ENCODE measurements at regions not wholly inside any gene's neighbourhood (a gene's known extent, or its start where the extent isn't known, plus 50 kb on each side); places are given as distances from the start of the nearest gene placed in this dataset.

GRCh38 chr12:67026487-67027246 is 242.5 kb upstream of the CAND1 start:
- no peak for DNase-seq (ENCODE audit: low spot score)
- Mint-ChIP-seq H3K27ac (no peak overlapping the region), H3K4me3 (no peak overlapping the region), H3K9me3 (no peaks in the 10 kb centered on the region), H3K4me1 (ENCODE audit: low read depth) (no peaks in the 10 kb centered on the region), H3K36me3 (ENCODE audit: low read depth) (no peaks in the 10 kb centered on the region), H3K27me3 (ENCODE audit: insufficient read depth) (peaks cover 6% of the 10 kb centered on the region)
- intact Hi-C loops (cut with micrococcal nuclease): no loop called here

- H3K4me3 Mint-ChIP-seq: no peak overlapping the region
- intact Hi-C loops (cut with micrococcal nuclease): no loop called here
Observed at GRCh38 chr12:67028529-67028928, 240.6 kb upstream of the CAND1 start.

GRCh38 chr12:67034110-67034879 is 234.9 kb upstream of the CAND1 start:
- Mint-ChIP-seq H3K36me3 (ENCODE audit: low read depth) (no peaks in the 10 kb centered on the region), H3K4me3 (no peak overlapping the region), H3K27me3 (ENCODE audit: insufficient read depth) (no peaks in the 10 kb centered on the region), H3K27ac (no peak overlapping the region), H3K4me1 (ENCODE audit: low read depth) (no peaks in the 10 kb centered on the region), H3K9me3 (no peaks in the 10 kb centered on the region)
- DNase-seq (ENCODE audit: low spot score): no peak
- intact Hi-C loops (cut with micrococcal nuclease): no loop called here

More at GRCh38 chr12:67028529-67028928, 240.6 kb upstream of the CAND1 start:
- Mint-ChIP-seq H3K27ac (no peak overlapping the region), H3K9me3 (no peaks in the 10 kb centered on the region), H3K4me1 (ENCODE audit: low read depth) (no peaks in the 10 kb centered on the region), H3K27me3 (ENCODE audit: insufficient read depth) (peaks cover 6% of the 10 kb centered on the region), H3K36me3 (ENCODE audit: low read depth) (no peaks in the 10 kb centered on the region)
- DNase-seq (ENCODE audit: low spot score): no peak

DNA sequence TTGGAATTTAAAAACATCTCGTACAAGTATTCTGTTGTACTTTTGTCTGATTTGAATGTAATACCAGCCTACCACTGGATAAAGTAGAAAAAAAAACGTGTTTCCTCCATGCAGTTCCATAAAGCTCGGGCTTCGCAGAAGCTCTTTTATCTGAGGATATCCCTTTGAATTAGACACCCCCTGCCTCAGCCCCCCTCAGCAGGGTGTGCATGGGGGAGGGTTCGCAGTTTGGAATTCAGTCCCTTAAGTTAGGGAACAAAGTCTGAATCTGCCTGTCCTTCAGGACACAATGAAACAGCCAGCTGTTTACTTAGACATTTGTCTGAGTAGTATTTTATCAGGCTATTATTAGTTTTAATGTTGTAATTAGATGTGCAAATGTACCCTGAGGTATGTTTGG is 234.0 kb upstream of the CAND1 start:
- no peak for DNase-seq (ENCODE audit: low spot score)
- H3K4me3 Mint-ChIP-seq: no peak overlapping the region
- H3K4me1 Mint-ChIP-seq (ENCODE audit: low read depth): no peaks in the 10 kb centered on the region
- no peak overlapping the region for H3K27ac Mint-ChIP-seq
- H3K27me3 Mint-ChIP-seq (ENCODE audit: insufficient read depth): no peaks in the 10 kb centered on the region
- no peaks in the 10 kb centered on the region for H3K36me3 Mint-ChIP-seq (ENCODE audit: low read depth)
- no peaks in the 10 kb centered on the region for H3K9me3 Mint-ChIP-seq
- intact Hi-C loops (cut with micrococcal nuclease): no loop called here

- Mint-ChIP-seq H3K27me3 (ENCODE audit: insufficient read depth) (no peaks in the 10 kb centered on the region), H3K27ac (no peak overlapping the region), H3K9me3 (no peaks in the 10 kb centered on the region), H3K4me3 (no peak overlapping the region), H3K36me3 (ENCODE audit: low read depth) (no peaks in the 10 kb centered on the region), H3K4me1 (ENCODE audit: low read depth) (no peaks in the 10 kb centered on the region)
- intact Hi-C loops (cut with micrococcal nuclease): no loop called here
- DNase-seq (ENCODE audit: low spot score): no peak
Observed at GRCh38 chr12:67038486-67038885, 230.7 kb upstream of the CAND1 start.

DNA sequence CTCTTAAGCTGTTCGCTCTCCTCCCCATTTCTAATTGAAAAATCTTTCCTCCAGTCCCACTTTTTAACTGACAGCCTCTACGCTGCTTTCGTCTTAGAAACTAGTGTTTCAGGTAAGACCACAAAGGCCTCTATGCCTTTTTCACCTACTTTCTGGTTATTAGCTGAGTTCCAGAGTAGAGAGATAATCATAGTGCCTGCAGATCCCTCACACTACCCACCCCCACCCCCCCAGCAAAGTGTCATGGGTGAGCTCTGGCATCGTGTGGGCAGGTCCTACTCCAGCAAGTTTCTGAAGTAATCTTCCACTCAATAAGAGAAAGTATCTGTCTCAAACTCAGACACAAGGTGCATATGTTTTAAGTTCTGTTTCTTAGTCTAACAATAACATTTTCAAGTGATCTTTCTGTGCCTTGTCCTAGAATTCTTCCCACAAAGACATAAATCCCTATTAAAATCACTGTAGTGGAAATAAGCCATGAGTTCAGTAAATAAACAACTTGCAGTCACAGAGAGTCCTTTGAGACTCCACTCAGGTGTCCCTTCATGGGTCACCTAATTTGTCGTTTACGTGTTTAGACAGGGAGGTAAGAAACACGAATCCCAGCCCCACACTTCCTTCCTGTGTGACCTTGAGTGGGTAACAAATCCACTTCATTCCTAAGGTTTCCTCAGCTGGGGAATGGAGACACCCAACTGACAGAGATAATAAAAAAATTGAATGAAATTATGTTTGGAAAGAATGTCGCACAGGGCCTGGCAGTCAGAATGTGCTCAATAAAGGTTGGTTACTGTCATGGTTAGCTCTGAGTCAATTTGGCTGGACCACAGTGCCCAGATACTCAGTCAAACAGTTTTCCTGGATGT is 228.9 kb upstream of the CAND1 start:
- Mint-ChIP-seq H3K4me1 (ENCODE audit: low read depth) (no peaks in the 10 kb centered on the region), H3K27ac (no peak overlapping the region), H3K27me3 (ENCODE audit: insufficient read depth) (no peaks in the 10 kb centered on the region), H3K36me3 (ENCODE audit: low read depth) (no peaks in the 10 kb centered on the region), H3K4me3 (no peak overlapping the region), H3K9me3 (no peaks in the 10 kb centered on the region)
- intact Hi-C loops (cut with micrococcal nuclease): no loop called here
- DNase-seq (ENCODE audit: low spot score): no peak

- H3K27me3 Mint-ChIP-seq (ENCODE audit: insufficient read depth): peaks cover 3% of the 10 kb centered on the region
- DNase-seq (ENCODE audit: low spot score): no peak
- no peaks in the 10 kb centered on the region for H3K4me1 Mint-ChIP-seq (ENCODE audit: low read depth)
- H3K36me3 Mint-ChIP-seq (ENCODE audit: low read depth): no peaks in the 10 kb centered on the region
- H3K27ac Mint-ChIP-seq: no peak overlapping the region
- intact Hi-C loops (cut with micrococcal nuclease): no loop called here
- no peak overlapping the region for H3K4me3 Mint-ChIP-seq
- H3K9me3 Mint-ChIP-seq: no peaks in the 10 kb centered on the region
Observed at GRCh38 chr12:67040861-67041137, 228.4 kb upstream of the CAND1 start.

DNA sequence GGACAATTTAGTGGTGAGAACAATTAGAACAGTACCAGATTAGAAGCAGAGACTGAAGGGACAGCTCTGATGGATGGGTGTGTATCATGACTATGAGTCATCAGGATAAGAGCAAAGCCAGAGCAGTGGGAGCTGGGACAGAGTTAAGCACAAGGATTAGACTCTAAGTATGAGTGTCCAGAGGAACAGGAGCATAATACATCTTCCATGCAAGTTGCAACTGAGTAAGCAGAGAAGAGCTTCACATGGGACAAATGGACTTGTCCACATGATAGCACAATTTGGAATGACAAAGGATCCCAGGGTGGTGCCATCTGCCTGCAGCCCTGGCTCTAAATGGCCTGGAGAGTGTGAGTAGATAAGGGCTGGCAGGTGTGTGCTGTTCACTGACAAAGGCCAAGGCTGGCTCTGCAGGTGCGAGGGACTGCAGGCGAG is 226.4 kb upstream of the CAND1 start:
- no peak for DNase-seq (ENCODE audit: low spot score)
- Mint-ChIP-seq H3K27ac (no peak overlapping the region), H3K27me3 (ENCODE audit: insufficient read depth) (peaks cover 4% of the 10 kb centered on the region), H3K9me3 (no peaks in the 10 kb centered on the region), H3K4me3 (no peak overlapping the region), H3K36me3 (ENCODE audit: low read depth) (no peaks in the 10 kb centered on the region), H3K4me1 (ENCODE audit: low read depth) (no peaks in the 10 kb centered on the region)
- intact Hi-C loops (cut with micrococcal nuclease): no loop called here

DNA sequence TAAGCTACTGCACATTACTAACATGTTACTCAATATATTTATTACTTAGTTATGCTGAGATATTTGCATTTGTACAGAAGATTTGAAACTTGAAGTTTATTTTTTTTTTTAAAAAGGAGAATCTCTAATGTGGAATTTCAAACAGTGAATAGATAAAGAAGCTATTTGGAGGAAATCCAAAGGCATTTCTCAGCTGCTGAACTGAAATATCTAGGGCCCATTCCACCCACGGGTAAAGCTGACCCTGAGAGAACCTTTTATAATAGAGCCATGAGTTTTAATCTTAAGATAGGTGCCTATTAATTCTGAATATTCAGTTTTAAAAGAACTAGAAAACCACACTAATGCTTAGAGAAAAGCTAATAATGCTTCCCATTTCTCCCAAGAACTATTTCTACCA is 225.4 kb upstream of the CAND1 start:
- Mint-ChIP-seq H3K4me3 (no peak overlapping the region), H3K27me3 (ENCODE audit: insufficient read depth) (peaks cover 4% of the 10 kb centered on the region), H3K36me3 (ENCODE audit: low read depth) (no peaks in the 10 kb centered on the region), H3K9me3 (no peaks in the 10 kb centered on the region), H3K27ac (no peak overlapping the region), H3K4me1 (ENCODE audit: low read depth) (no peaks in the 10 kb centered on the region)
- intact Hi-C loops (cut with micrococcal nuclease): no loop called here
- no peak for DNase-seq (ENCODE audit: low spot score)

GRCh38 chr12:67045650-67046049 is 223.5 kb upstream of the CAND1 start:
- Mint-ChIP-seq H3K27ac (no peak overlapping the region), H3K9me3 (no peaks in the 10 kb centered on the region), H3K36me3 (ENCODE audit: low read depth) (no peaks in the 10 kb centered on the region), H3K27me3 (ENCODE audit: insufficient read depth) (peaks cover 4% of the 10 kb centered on the region), H3K4me1 (ENCODE audit: low read depth) (no peaks in the 10 kb centered on the region), H3K4me3 (no peak overlapping the region)
- intact Hi-C loops (cut with micrococcal nuclease): no loop called here
- DNase-seq (ENCODE audit: low spot score): no peak

GRCh38 chr12:67046062-67046461 is 223.1 kb upstream of the CAND1 start:
- Mint-ChIP-seq H3K4me1 (ENCODE audit: low read depth) (no peaks in the 10 kb centered on the region), H3K9me3 (no peaks in the 10 kb centered on the region), H3K27me3 (ENCODE audit: insufficient read depth) (peaks cover 4% of the 10 kb centered on the region), H3K4me3 (no peak overlapping the region), H3K27ac (no peak overlapping the region), H3K36me3 (ENCODE audit: low read depth) (no peaks in the 10 kb centered on the region)
- intact Hi-C loops (cut with micrococcal nuclease): no loop called here
- DNase-seq (ENCODE audit: low spot score): no peak

GRCh38 chr12:67047634-67048033 is 221.5 kb upstream of the CAND1 start:
- no peak overlapping the region for H3K4me3 Mint-ChIP-seq
- intact Hi-C loops (cut with micrococcal nuclease): no loop called here
- no peak for DNase-seq (ENCODE audit: low spot score)
- peaks cover 6% of the 10 kb centered on the region for H3K27me3 Mint-ChIP-seq (ENCODE audit: insufficient read depth)
- H3K9me3 Mint-ChIP-seq: no peaks in the 10 kb centered on the region
- H3K27ac Mint-ChIP-seq: no peak overlapping the region
- no peaks in the 10 kb centered on the region for H3K4me1 Mint-ChIP-seq (ENCODE audit: low read depth)
- H3K36me3 Mint-ChIP-seq (ENCODE audit: low read depth): no peaks in the 10 kb centered on the region

DNA sequence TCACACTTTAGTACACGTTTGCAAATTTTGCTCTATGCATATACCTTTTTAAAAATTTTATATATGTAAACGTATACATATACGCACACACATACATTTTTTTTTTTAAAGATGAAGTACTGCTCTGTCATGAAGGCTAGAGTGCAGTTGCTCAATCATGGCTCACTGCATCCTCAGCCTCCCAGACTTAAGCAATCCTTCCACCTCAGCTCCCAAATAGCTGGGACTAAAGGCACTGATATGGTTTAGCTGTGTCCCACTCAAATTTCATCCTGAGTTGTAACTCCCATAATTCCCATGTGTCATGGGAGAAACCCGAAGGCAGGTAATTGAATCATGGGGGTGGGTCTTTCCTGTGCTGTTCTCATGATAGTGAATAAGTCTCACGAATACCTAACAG is 220.8 kb upstream of the CAND1 start:
- intact Hi-C loops (cut with micrococcal nuclease): no loop called here
- no peak overlapping the region for H3K4me3 Mint-ChIP-seq
- H3K36me3 Mint-ChIP-seq (ENCODE audit: low read depth): no peaks in the 10 kb centered on the region
- no peak overlapping the region for H3K27ac Mint-ChIP-seq
- no peaks in the 10 kb centered on the region for H3K9me3 Mint-ChIP-seq
- no peak for DNase-seq (ENCODE audit: low spot score)
- H3K4me1 Mint-ChIP-seq (ENCODE audit: low read depth): no peaks in the 10 kb centered on the region
- H3K27me3 Mint-ChIP-seq (ENCODE audit: insufficient read depth): peaks cover 6% of the 10 kb centered on the region

All from activated T-helper 1 cell treated with anti-CD3 and anti-CD28 coated beads, Interleukin-12 subunit alpha, Interleukin-12 subunit beta, Interleukin-2, Interleukin-4 antibody, amounts not matched to agents 30 ng/mL and 10 ng/mL and 1 ng/mL, durations not matched to agents 14 hours and 24 hours and 36 hours (primary cell).